Right lung (tissue), 2 donors: ENCODE measurements at regions not wholly inside any gene's neighbourhood (a gene's known extent, or its start where the extent isn't known, plus 50 kb on each side); places are given as distances from the start of the nearest gene placed in this dataset.

Source experiments
- DNase-seq, 2 donors: peaks; one replicate each; pipeline ENCODE4 v3.0.0-alpha.2; 2013

DNA sequence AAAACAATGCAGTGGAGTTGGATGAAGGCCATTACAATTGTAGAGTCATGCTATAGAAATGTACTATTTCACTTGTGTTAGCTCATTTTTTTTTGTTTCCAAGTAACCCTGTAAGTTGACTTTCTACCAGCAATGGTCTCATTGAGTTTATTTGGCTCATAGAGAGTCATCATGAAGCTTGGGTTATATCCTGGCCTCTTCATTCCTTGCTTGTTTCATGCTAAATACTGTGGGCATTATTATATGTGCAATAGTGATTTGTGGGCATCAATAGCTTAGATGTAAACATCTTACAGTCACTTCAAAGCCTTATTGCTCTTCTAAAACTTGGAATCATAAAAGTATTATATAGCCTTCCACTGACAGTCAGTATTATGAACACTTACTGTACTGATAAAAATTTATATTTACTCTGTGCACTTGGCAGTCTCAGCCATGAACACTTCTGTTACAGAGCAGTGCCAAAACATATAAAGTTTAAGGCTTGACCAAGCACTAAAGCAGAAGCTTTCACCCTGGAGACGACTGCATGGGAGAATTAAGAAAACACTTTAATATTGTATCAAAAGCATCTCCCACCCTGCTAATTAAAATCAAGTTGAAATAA is 751.2 kb downstream of the SATB2 start:
- peak; percentile 53 to 76 for DNase-seq

DNA sequence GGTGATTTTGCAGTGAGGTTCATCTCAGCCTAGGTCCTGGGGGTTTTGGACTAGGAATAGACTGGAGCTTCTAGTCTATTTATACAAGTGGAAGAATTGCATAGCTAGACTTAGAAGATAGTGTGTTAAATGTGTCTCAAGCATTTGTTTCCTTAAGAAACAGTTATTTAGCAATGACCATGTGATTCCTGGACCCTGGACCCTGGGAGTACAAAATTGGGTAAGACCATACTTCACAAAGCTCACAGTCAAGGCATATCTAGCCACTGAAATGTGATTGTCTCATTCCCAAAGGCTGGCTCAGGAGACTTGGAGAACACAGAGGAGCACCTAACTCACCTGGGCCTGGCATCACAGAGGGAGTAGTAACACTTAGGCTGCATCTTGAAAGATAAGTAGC is 754.5 kb downstream of the SATB2 start:
- no peak for DNase-seq

- DNase-seq = no peak
Measured at GRCh38 chr2:198702796-198703195, 754.9 kb downstream of the SATB2 start.

GRCh38 chr2:198701481-198701880 is 756.3 kb downstream of the SATB2 start:
- no peak for DNase-seq

DNA sequence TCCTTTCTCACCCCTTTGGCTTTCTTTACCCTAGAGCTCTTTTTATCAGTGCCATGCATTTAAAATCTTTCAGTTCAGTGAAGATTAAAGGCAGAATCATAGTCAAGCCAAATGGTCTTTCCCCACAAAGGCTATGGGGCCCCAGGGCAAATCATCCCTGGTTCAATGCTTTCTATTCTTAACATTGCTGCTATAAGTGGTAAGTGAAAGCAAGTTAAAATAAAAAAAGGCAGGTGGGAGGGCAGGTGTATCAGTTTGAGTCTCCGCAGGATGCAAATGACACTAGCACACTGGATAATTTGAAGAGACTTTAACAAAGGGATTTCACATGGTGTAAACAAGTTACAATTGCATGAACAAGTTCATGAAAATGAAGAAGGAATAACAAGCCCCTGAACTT is 757.4 kb downstream of the SATB2 start:
- no peak for DNase-seq

DNA sequence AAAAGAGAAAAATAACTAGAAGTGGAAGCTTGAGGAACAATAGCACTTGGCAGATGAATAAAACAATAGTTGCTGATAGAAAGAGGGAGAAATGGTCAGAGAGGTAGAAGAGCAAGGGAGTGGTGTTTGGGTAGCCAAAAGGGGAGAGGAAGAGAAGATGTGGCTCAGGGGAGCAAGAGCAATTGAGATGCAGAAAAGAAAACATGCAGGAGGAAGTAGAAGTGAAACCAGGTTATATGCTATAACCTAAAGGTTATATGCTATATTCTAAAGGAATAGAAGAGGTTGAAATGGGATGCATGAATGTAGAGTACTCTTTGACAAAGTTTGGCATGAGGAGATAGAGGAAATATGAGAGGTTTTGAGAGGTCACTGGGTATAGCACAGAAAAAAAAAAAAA is 759.5 kb downstream of the SATB2 start:
- no peak for DNase-seq

GRCh38 chr2:198697794-198698193 is 759.9 kb downstream of the SATB2 start:
- no peak for DNase-seq

DNA sequence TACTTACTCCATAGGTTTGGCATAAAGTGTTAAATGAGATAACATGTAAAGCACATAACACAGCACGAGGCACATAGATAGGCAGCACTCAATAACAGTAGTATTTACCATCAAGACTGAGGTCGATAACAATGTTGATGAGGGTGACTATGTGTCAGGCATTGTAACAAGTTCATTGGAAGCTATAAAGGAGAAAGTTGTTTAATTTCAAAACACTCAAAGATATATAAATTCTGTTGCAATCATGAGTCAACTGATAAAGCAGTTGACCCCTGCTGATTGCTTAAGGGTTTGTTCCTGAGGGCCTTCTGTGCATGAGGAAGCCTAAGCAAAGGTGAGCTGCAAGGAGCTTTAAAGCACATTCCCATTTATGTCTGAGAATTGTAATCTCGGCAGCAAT is 760.5 kb downstream of the SATB2 start:
- DNase-seq = no peak

DNA sequence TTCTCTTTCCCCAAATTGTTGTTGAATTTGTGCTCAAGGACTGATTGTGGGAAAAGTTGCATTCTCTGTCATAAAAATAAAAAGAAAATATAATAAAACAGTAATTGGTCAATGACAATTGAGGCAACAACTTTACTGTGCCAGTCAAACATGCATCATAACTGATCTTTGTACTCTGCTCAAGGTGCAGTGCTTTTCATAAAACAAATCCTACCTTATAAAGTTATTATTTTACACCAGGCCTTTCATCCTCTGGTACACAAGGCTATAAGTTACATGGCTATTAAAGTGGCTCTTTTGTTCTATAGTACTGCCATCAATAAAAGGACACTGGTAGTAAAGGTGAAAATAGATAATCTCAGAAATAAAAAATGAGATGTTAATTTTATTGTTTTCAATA is 761.9 kb downstream of the SATB2 start:
- no peak for DNase-seq

DNA sequence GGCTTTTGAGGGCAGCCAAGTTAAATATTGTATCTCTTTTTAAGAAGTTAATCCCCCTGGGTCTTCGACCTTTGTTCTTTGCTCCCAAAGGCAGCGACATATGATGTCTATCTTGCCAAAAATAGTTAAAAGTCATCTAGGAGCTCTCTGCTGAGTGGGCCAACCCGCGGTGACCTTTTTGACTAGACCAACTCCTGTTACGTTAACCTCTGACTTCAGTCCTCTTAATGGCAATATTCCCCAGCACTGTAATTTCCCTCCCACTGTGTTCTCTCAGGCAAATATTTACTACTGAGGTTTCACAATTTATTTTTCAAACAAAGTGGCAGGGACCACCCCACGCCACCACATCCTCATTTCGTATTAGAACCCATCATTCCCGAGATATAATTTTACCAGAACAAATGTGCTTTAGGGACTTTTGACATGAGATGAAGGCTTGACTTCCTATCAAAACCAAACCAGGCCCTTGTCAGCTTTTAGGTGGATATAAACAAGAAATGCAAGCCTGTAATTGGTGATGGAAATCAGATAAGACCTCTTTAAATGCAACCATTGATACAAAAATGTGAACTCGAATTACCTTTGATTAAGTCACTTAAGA is 764.7 kb downstream of the SATB2 start:
- DNase-seq = no peak

DNA sequence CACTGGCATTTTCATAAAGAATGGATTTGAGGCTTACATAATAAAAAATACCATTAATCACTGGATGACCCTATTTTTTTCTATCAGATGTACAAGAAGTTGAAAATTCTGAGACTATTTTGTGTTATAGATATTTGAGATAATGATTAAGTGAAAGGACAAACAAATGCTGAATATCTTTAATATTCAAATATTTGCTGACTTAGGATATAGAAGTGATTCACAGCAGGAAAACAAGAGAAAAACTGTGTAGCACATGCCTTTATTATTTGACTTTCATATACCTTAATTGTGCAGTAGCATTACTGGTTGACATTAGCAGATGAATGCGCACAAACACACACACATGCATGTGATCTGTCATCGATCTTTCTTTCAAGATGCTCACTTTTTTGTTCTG is 766.5 kb downstream of the SATB2 start:
- DNase-seq = no peak

DNA sequence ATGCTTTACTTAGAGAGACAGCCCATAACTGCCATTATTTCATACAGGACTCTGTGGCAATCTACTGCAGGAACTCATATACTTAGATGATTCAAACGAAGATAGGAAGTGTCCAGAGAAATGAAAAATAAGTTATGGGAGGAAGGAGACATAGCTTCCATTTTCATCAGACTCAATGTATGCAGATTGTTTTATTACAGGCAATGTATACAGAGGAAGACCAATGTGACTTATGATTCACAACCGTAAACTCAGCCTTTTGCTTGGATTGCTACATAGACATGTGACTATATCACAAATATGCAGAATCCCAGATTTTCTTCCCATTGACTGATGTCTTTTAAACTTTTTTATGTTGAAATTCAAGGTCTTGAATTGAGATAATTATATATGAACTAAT is 793.4 kb downstream of the SATB2 start:
- no peak for DNase-seq

- no peak for DNase-seq
Measured at GRCh38 chr2:198662905-198663304, 794.8 kb downstream of the SATB2 start.

DNA sequence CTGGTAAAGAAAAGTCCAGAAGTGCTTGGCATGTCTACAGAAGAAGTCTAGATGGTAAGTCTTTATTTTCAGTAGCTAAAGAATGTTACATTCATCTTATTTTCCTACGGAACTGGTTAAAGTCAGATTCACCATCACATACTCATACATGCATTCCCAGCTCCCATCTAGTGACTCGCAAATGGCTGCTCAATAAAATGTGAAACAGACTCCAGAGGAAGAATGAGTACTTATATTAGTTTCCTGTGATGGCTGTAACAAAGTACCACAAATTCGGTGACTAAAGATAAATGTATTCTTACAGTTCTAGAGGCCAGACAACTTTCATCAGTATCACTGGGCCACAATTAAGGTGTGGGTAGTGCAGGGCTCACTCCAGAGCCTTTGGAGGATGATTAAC is 797.2 kb downstream of the SATB2 start:
- no peak for DNase-seq

DNA sequence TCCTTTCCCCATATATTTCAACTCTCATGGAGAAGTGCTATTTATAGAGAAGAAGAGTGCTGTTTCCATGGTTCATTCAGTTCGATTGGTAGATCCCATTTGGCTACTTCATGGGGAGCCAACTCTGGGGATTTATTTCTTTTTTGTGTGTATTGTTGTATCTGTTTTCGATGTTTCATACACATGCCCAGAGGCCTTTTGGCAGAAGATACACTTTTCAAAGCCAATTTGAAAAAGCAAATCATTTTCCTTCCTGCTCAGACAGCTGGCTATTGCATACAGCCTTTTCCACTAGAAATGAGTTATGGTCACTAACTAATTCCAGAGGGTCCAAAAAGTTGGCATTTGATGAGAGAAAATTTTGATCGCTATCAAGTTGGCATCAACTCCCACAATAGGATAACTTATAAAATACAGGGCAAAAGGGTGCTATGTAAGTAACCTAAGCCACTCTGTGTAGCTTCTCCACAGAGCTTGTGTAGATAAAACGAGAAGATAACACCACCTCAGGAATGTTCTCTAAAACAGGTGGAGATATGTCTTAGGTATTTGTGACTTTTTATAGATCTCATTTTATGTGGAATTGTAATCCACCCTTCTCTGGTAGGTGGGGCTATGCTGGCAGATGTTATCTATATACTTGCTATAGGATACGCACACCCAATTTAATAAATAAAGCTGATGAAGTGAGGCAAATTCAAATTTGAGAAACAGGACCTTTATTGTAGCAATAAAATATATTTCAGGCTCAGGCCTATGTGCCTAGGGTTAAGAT is 798.5 kb downstream of the SATB2 start:
- DNase-seq = peak; percentile 34 to 44

DNA sequence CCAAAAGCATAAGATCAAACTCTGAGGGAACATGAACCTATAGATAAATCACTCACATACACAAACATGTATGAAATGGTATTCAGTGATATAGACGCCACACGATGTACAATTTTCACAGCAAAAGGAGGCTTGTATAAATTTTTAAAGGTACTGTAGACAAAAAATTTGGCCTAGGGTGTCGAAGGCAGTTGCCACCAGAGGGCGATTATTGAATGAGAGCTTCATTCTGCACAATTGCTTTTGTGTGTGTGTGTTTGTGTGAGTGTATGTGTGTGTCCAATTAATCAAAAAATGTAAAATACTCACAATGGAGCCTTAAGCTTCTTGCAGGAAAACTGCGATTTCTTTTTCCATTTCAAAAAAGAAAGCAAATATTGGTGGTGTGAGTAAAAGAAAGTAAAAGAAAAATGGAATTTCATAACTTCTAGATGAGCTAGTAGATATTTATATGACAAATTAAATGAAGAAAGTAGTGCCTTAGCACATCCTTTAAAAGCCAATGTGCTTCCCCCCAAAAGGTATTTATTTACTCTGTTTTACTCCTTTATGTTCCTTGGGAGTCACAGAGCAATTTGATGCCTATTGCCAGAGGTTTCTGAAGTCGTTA is 800.1 kb downstream of the SATB2 start:
- DNase-seq = no peak

DNA sequence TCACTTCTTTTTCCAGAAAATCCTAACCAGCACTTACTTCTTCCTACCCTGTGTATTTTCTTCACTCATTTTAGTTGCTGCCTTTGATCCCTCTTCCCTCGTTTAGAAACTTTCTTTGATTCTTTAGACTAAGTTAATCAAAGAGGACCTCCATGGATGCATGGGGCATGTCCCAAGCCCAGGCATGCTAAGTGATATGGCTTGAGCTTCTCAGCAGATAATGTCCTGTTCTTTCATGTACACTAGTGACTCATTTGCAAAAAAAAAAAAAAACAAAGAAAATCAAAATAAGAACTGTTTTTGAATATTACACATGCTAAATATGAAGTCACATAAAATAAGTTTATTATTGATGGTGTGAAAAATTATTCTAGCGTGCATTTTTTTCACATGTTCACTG is 800.9 kb downstream of the SATB2 start:
- no peak for DNase-seq

DNA sequence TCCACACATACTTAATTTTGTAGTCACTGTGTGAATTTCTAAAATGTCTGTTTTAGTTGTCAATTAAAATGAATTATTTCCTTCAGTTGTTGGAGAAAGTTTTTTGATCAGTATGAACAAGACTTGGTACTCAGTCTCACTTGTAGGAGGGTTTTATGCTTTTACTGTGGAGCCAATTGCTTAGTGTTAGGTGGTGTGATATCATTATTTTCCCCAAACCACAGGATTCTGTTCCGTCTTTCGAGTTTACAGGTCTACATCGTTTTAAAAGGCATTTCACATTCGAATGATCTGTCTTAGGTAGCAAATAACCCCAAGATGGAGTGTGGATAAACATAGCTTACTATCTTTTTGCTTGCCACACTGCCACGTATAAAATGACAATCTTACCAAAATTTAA is 803.1 kb downstream of the SATB2 start:
- no peak for DNase-seq

DNA sequence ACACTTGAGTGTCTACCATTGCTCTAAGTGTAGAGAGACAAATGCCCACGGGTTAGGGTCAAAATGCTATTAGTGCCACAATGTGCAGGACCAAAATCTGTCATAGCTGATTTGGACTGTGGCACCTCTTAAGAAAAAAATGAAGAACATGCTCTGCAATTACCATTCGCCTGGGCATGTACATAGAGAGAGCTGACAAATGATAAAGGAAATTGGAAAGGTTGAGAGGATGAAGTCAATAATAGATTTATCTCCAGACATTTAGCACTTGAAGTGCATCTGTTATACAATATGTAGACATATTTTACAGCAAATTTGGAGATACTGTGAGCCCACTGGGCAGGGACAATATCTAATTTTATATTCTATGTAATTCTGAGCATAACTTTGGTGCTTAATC is 804.4 kb downstream of the SATB2 start:
- no peak for DNase-seq

DNA sequence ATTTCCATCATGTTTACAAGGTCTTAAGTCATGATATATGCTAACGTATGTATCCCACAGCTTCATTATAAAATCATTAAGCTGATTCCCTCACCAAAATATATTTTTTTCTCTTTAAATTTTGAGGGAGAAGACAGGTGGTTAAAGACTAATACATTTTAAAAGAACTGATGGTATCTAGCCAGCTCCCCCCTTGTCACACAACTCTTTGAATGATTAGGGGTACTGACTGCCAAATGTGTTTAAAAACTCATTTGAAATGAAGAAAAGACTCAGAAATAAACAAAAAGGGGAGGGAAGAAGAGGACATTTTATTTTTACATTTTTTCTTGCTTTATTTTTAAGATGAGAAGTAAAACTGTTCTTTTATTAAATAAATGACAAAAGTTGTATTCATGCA is 805.3 kb downstream of the SATB2 start:
- no peak for DNase-seq

GRCh38 chr2:198645816-198646215 is 811.9 kb downstream of the SATB2 start:
- no peak for DNase-seq

GRCh38 chr2:198641161-198641560 is 816.6 kb downstream of the SATB2 start:
- no peak for DNase-seq

DNA sequence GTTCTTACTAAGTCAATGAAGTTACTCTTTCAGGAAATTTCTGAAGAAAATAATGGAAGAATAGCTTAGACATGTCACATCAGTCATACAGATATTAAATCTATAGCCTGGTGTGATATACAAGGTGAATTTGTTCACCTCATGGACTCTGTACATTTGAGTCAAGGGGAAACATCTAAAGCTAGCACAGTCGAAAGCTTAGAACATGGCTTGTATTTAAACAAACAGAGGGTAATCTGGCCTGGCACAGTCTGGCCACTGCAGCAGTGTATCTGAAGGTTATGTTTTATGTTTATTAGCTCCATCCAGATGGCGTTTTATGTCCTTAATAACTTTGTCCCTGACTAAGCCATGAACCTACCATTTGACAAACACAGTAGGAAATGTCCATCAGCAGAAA is 817.3 kb downstream of the SATB2 start:
- no peak for DNase-seq
